ENCODE measurements at regions not wholly inside any gene's neighbourhood (a gene's known extent, or its start where the extent isn't known, plus 50 kb on each side); places are given as distances from the start of the nearest gene placed in this dataset.

DNA sequence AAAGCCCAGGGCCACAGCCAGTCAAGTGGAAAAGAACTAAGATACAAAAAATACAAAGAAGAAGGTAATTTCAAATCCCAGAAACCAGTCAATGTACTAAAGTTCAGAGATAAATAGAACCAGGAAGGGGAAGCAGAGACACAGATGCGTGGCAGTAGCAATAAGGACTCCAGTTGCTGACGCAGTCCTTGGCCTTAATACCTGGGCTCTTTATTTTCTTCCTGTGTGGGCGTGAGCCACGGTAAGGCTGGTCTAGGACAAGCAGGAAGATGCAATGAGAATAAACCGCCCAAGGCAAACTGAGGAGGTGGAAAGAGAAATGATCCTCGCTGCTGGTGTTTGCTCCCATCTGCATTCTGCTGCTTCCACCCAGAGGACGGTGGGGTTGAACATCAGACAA lies 65.6 kb upstream of the PLXNA2 start:
- TF ChIP-seq, protein P1, sequence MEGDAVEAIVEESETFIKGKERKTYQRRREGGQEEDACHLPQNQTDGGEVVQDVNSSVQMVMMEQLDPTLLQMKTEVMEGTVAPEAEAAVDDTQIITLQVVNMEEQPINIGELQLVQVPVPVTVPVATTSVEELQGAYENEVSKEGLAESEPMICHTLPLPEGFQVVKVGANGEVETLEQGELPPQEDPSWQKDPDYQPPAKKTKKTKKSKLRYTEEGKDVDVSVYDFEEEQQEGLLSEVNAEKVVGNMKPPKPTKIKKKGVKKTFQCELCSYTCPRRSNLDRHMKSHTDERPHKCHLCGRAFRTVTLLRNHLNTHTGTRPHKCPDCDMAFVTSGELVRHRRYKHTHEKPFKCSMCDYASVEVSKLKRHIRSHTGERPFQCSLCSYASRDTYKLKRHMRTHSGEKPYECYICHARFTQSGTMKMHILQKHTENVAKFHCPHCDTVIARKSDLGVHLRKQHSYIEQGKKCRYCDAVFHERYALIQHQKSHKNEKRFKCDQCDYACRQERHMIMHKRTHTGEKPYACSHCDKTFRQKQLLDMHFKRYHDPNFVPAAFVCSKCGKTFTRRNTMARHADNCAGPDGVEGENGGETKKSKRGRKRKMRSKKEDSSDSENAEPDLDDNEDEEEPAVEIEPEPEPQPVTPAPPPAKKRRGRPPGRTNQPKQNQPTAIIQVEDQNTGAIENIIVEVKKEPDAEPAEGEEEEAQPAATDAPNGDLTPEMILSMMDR (IDR thresholded peaks at IDR 0.05; ENCODE audit: insufficient read depth, low read depth, low read length): no peak
- no peak for TF ChIP-seq EZH2 (IDR thresholded peaks at IDR 0.05; ENCODE audit: insufficient read depth, low read length)
